PC-9 (cell line): ENCODE measurements at regions not wholly inside any gene's neighbourhood (a gene's known extent, or its start where the extent isn't known, plus 50 kb on each side); places are given as distances from the start of the nearest gene placed in this dataset.

Experiments
- BruUV-seq: library from RNA; stranded (reverse); fragments of 400-500 nt; replicated peaks from 2 replicates; lab custom pipeline; 2021; lab: Mats Ljungman, UMichigan
- CTCF ChIA-PET: fragments of 300-600 bp; sonication (Branson Sonifier 250); formaldehyde crosslinking; loops from one replicate; lab custom pipeline; 2022; ENCODE audit warnings: antibody characterized with exemption; lab: Charles Lee
- POLR2A ChIA-PET: fragments of 300-600 bp; sonication (Branson Sonifier 250); formaldehyde crosslinking; loops from one replicate; lab custom pipeline; 2022; ENCODE audit warnings: antibody characterized with exemption; ENCODE audit not compliant: unreplicated experiment; lab: Charles Lee
- DNase-seq, 2 experiments: peaks; one replicate each; pipeline versions ENCODE4 v3.0.0 to v3.0.0-alpha.2; 2015 to 2022; ENCODE audit warnings: mixed read lengths in 1 of 2
- H2AFZ ChIP-seq: fragments of 200-600 bp; sonication (generic); 2 replicates; pipeline ENCODE4 v1.8.1; 2017; ENCODE audit warnings: antibody characterized with exemption
- H3F3A ChIP-seq: fragments of 200-600 bp; sonication (generic); 2 replicates; pipeline ENCODE4 v1.8.1; 2017; ENCODE audit warnings: antibody characterized with exemption, mild to moderate bottlenecking, low read depth; ENCODE audit not compliant: insufficient read depth
- H3K27ac ChIP-seq: fragments of 200-600 bp; sonication (generic); 2 replicates; pipeline ENCODE4 v1.6.1; 2016; ENCODE audit warnings: mixed run types
- H3K27me3 ChIP-seq: fragments of 200-600 bp; sonication (generic); 2 replicates; pipeline ENCODE4 v1.6.1; 2016; ENCODE audit warnings: low read depth, mixed run types; ENCODE audit not compliant: insufficient read depth
- H3K36me3 ChIP-seq: fragments of 200-600 bp; sonication (generic); 2 replicates; pipeline ENCODE4 v1.6.1; 2016; ENCODE audit warnings: low read depth, mixed run types
- H3K4me1 ChIP-seq: fragments of 200-600 bp; sonication (generic); replicated peaks from 2 replicates; pipeline ENCODE4 v1.6.1; 2016; ENCODE audit warnings: mixed run types; ENCODE audit not compliant: insufficient read depth
- H3K4me2 ChIP-seq: fragments of 200-600 bp; sonication (generic); 2 replicates; pipeline ENCODE4 v1.6.1; 2017; ENCODE audit warnings: mixed run types
- H3K4me3 ChIP-seq: fragments of 200-600 bp; sonication (generic); 2 replicates; pipeline ENCODE4 v1.6.1; 2016; ENCODE audit warnings: mixed run types
- H3K79me2 ChIP-seq: fragments of 200-600 bp; sonication (generic); 2 replicates; pipeline ENCODE4 v1.6.1; 2017; ENCODE audit warnings: low read depth, mixed run types
- H3K9me2 ChIP-seq: fragments of 200-600 bp; sonication (generic); 2 replicates; pipeline ENCODE4 v1.8.1; 2017; ENCODE audit warnings: mild to moderate bottlenecking; ENCODE audit not compliant: insufficient read depth
- H3K9me3 ChIP-seq: fragments of 200-600 bp; sonication (generic); 2 replicates; pipeline ENCODE4 v1.8.1; 2016; ENCODE audit warnings: low read depth; ENCODE audit not compliant: insufficient read depth
- H4K20me1 ChIP-seq: fragments of 200-600 bp; sonication (generic); 2 replicates; pipeline ENCODE4 v1.8.1; 2017; ENCODE audit not compliant: insufficient read depth
- EZH2 ChIP-seq: fragments of 200-600 bp; sonication (generic); IDR thresholded peaks from 2 replicates; pipeline ENCODE4 v1.8.0; 2017; ENCODE audit warnings: antibody characterized with exemption, low read depth
- intact Hi-C: fragments of 100-400 bp; cut with micrococcal nuclease; formaldehyde crosslinking; loops from one replicate; pipeline ENCODE4 v1.10.0; 2022; ENCODE audit not compliant: unreplicated experiment
- TF ChIP-seq, protein P1 (sequence below): fragments of 200-600 bp; sonication (generic); conservative IDR thresholded peaks from 2 replicates; pipeline ENCODE4 v1.6.1; 2017; ENCODE audit warnings: mixed run types, antibody characterized with exemption, mild to moderate bottlenecking, moderate library complexity

- Histone ChIP-seq H3K9me3 (no peaks in the 10 kb centered on the region), H3K27me3 (no peaks in the 10 kb centered on the region), H3K4me2 (no peak overlapping the region), H3K9me2 (no peaks in the 10 kb centered on the region), H3F3A (no peaks in the 10 kb centered on the region), H3K4me3 (no peak overlapping the region), H3K79me2 (no peaks in the 10 kb centered on the region), H3K4me1 (no peaks in the 10 kb centered on the region), H3K36me3 (no peaks in the 10 kb centered on the region), H3K27ac (no peak overlapping the region), H2AFZ (no peak overlapping the region), H4K20me1 (no peaks in the 10 kb centered on the region)
- intact Hi-C loops = no loop called here
- POLR2A ChIA-PET = no interaction called here
- no peak for TF ChIP-seq EZH2
- TF ChIP-seq, protein P1, sequence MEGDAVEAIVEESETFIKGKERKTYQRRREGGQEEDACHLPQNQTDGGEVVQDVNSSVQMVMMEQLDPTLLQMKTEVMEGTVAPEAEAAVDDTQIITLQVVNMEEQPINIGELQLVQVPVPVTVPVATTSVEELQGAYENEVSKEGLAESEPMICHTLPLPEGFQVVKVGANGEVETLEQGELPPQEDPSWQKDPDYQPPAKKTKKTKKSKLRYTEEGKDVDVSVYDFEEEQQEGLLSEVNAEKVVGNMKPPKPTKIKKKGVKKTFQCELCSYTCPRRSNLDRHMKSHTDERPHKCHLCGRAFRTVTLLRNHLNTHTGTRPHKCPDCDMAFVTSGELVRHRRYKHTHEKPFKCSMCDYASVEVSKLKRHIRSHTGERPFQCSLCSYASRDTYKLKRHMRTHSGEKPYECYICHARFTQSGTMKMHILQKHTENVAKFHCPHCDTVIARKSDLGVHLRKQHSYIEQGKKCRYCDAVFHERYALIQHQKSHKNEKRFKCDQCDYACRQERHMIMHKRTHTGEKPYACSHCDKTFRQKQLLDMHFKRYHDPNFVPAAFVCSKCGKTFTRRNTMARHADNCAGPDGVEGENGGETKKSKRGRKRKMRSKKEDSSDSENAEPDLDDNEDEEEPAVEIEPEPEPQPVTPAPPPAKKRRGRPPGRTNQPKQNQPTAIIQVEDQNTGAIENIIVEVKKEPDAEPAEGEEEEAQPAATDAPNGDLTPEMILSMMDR = no peak
- CTCF ChIA-PET = no interaction called here
- no peak for DNase-seq
- no TSS peak for BruUV-seq
Observed at GRCh38 chrX:122546269-122546668, 637.8 kb upstream of the GRIA3 start.

GRCh38 chrX:122552286-122552800, 631.7 kb upstream of the GRIA3 start:
- H3K36me3 ChIP-seq = no peaks in the 10 kb centered on the region
- no TSS peak for BruUV-seq
- H3F3A ChIP-seq = no peaks in the 10 kb centered on the region
- H3K9me3 ChIP-seq = no peaks in the 10 kb centered on the region
- no peaks in the 10 kb centered on the region for H4K20me1 ChIP-seq
- H3K9me2 ChIP-seq = no peaks in the 10 kb centered on the region; the same call in 1 of the 2 replicates
- ChIA-PET POLR2A (no interaction called here), CTCF (no interaction called here)
- no peak for DNase-seq
- no peaks in the 10 kb centered on the region for H3K4me1 ChIP-seq
- no peak overlapping the region for H2AFZ ChIP-seq
- TF ChIP-seq EZH2 = no peak
- TF ChIP-seq, protein P1 = no peak
- no peak overlapping the region for H3K27ac ChIP-seq
- H3K4me3 ChIP-seq = no peak overlapping the region
- no peaks in the 10 kb centered on the region for H3K27me3 ChIP-seq
- intact Hi-C loops = no loop called here
- no peak overlapping the region for H3K4me2 ChIP-seq
- H3K79me2 ChIP-seq = no peaks in the 10 kb centered on the region

DNA sequence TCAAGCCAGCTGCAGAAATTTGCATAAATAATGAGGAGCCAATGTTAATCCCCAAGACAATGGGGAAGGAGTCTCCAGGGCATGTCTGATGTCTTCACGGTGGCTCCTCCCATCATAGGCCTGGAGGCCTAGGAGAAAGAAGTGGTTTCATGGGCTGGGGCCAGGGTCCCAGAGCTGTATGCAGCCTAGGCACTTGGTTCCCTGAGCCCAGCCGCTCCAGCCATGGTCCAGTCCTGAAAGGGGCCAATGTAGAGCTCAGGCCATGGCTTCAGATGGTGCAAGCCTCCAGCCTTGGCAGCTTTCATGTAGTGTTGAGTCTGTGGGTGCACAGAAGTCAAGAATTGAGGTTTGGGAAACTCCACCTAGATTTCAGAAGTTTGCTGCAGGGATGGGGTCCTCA, 628.2 kb upstream of the GRIA3 start:
- H3K4me3 ChIP-seq = no peak overlapping the region
- no peaks in the 10 kb centered on the region for H3K36me3 ChIP-seq
- H4K20me1 ChIP-seq = no peaks in the 10 kb centered on the region
- no peak overlapping the region for H2AFZ ChIP-seq
- no peaks in the 10 kb centered on the region; the same call in 1 of the 2 replicates for H3K9me2 ChIP-seq
- no peak for DNase-seq
- no peaks in the 10 kb centered on the region for H3K4me1 ChIP-seq
- no peaks in the 10 kb centered on the region for H3K79me2 ChIP-seq
- H3K4me2 ChIP-seq = no peak overlapping the region
- POLR2A ChIA-PET = no interaction called here
- no TSS peak for BruUV-seq
- no peaks in the 10 kb centered on the region for H3F3A ChIP-seq
- no peaks in the 10 kb centered on the region for H3K27me3 ChIP-seq
- intact Hi-C loops = no loop called here
- no peaks in the 10 kb centered on the region for H3K9me3 ChIP-seq
- no peak for TF ChIP-seq EZH2
- no peak overlapping the region for H3K27ac ChIP-seq
- CTCF ChIA-PET = no interaction called here

DNA sequence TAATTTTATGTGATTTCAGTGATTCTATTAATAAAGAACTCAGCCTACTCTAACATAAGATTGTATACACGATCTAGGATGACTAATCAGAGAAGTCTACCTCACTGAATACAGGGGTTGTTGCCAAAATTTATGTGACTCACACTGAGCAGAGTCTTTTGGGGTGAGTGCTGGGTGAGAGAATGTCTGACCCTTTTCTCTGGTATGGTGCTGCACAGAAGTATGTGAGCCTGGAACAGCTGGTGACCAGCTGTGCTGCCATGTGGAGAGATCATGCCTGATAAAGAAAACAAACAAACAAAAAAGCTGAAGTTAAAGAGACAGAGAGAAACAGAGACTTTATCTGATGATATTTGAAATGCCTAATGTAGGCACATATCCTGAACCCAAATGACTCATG, 618.1 kb upstream of the GRIA3 start:
- Histone ChIP-seq H3K36me3 (no peaks in the 10 kb centered on the region), H3F3A (no peaks in the 10 kb centered on the region), H3K9me3 (no peaks in the 10 kb centered on the region), H3K9me2 (no peaks in the 10 kb centered on the region), H3K4me1 (no peaks in the 10 kb centered on the region), H3K4me3 (no peak overlapping the region), H3K79me2 (no peaks in the 10 kb centered on the region), H3K27me3 (no peaks in the 10 kb centered on the region), H2AFZ (no peak overlapping the region), H4K20me1 (no peaks in the 10 kb centered on the region), H3K27ac (no peak overlapping the region), H3K4me2 (no peak overlapping the region)
- POLR2A ChIA-PET = no interaction called here
- intact Hi-C loops = no loop called here
- peak in 1 of 2 experiments; percentile 55 for DNase-seq
- BruUV-seq = no TSS peak
- TF ChIP-seq EZH2 = no peak
- TF ChIP-seq, protein P1 = no peak
- CTCF ChIA-PET = no interaction called here
